Osteocyte (in vitro differentiated cells): ENCODE measurements at regions not wholly inside any gene's neighbourhood (a gene's known extent, or its start where the extent isn't known, plus 50 kb on each side); places are given as distances from the start of the nearest gene placed in this dataset.

Source experiments
- DNase-seq: peaks from one replicate; pipeline ENCODE4 v3.0.0; 2021; ENCODE audit warnings: mixed read lengths; ENCODE audit not compliant: unreplicated experiment; ENCODE audit errors: extremely low spot score
- H3K27ac Mint-ChIP-seq: one replicate; pipeline ENCODE4 v1.8.0; 2021; ENCODE audit warnings: mild to moderate bottlenecking, mixed read lengths; ENCODE audit not compliant: unreplicated experiment
- H3K27me3 Mint-ChIP-seq: one replicate; pipeline ENCODE4 v1.8.0; 2021; ENCODE audit warnings: mixed read lengths; ENCODE audit not compliant: unreplicated experiment
- H3K36me3 Mint-ChIP-seq: one replicate; pipeline ENCODE4 v1.8.0; 2021; ENCODE audit warnings: mixed read lengths; ENCODE audit not compliant: unreplicated experiment
- H3K4me1 Mint-ChIP-seq: one replicate; pipeline ENCODE4 v1.8.0; 2021; ENCODE audit warnings: mixed read lengths; ENCODE audit not compliant: unreplicated experiment
- H3K4me3 Mint-ChIP-seq: one replicate; pipeline ENCODE4 v1.8.0; 2021; ENCODE audit warnings: mild to moderate bottlenecking, moderate library complexity, mixed read lengths; ENCODE audit not compliant: unreplicated experiment
- H3K9me3 Mint-ChIP-seq: one replicate; pipeline ENCODE4 v1.8.0; 2021; ENCODE audit warnings: mixed read lengths; ENCODE audit not compliant: unreplicated experiment
- TF ChIP-seq, protein P1 (sequence below): fragments of 200-600 bp; sonication (generic); IDR thresholded peaks from 2 replicates; pipeline ENCODE4 v1.5.0; 2021; ENCODE audit warnings: antibody characterized with exemption, mild to moderate bottlenecking, moderate library complexity

DNA sequence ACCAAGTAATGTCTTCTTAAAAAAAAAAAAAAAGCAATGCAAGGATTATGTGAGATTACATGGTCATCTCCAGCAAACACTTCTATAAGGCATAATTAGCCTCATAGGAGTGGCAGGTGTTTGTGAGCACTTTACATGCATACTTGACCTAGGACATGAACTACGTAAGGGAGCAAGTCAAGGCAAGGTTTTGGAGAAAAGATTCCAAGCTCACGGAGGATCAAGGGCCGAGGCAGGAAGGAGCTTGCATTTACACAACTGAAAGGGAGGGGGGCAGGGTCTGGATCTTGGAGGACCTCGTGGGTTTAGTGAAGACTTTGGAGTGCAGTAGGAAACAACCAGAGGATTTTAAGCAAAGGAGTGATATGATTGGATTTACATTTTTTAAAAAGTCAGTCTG, 112.5 kb downstream of the CCER1 start:
- DNase-seq = no peak
- TF ChIP-seq, protein P1, sequence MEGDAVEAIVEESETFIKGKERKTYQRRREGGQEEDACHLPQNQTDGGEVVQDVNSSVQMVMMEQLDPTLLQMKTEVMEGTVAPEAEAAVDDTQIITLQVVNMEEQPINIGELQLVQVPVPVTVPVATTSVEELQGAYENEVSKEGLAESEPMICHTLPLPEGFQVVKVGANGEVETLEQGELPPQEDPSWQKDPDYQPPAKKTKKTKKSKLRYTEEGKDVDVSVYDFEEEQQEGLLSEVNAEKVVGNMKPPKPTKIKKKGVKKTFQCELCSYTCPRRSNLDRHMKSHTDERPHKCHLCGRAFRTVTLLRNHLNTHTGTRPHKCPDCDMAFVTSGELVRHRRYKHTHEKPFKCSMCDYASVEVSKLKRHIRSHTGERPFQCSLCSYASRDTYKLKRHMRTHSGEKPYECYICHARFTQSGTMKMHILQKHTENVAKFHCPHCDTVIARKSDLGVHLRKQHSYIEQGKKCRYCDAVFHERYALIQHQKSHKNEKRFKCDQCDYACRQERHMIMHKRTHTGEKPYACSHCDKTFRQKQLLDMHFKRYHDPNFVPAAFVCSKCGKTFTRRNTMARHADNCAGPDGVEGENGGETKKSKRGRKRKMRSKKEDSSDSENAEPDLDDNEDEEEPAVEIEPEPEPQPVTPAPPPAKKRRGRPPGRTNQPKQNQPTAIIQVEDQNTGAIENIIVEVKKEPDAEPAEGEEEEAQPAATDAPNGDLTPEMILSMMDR = no peak
- Mint-ChIP-seq H3K9me3 (peaks cover 3% of the 10 kb centered on the region), H3K36me3 (no peaks in the 10 kb centered on the region), H3K27me3 (no peaks in the 10 kb centered on the region), H3K4me1 (peaks cover 2% of the 10 kb centered on the region), H3K4me3 (no peak overlapping the region), H3K27ac (no peak overlapping the region)

DNA sequence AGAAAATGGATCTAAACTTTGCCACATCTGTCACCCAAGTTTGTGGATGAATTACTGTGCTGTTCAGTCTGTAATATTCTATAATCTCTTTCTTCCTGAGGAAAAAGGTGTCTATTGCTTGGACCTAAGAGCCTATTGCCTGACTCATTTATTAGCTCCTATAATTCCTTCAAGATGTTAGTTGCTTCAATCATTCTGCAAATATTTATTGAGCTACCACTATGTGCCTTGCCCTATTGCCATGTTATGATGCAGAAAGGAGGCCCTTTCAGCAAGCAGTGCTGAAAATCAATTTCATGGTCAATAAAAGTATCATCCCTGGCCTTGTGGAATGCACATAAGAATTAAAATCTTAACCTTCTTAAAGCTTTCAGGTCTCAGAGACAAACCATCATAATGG, 113.6 kb downstream of the CCER1 start:
- Mint-ChIP-seq H3K36me3 (no peaks in the 10 kb centered on the region), H3K9me3 (no peaks in the 10 kb centered on the region)

DNA sequence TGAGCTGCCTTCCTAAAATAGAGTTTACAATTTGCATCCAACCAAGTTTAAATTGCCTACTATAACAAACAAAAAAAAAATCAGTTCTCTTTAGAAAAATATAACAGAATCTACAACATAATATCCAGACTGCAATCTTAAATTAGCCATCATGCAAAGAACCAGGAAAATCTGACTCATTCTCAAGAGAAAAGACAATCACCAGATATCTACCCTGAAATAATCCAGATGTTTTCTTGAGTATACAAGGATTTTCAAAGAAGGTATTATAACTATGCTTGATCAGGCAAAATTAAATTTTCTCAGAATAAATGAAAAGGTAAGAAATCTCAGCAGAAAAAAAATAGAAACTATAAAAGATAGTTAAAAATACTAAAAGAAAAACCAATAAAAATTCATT, 115.6 kb downstream of the CCER1 start:
- H3K4me3 Mint-ChIP-seq = no peak overlapping the region
- peaks cover 2% of the 10 kb centered on the region for H3K4me1 Mint-ChIP-seq
- no peak for DNase-seq
- no peaks in the 10 kb centered on the region for H3K27me3 Mint-ChIP-seq
- no peak overlapping the region for H3K27ac Mint-ChIP-seq
- no peaks in the 10 kb centered on the region for H3K9me3 Mint-ChIP-seq
- TF ChIP-seq, protein P1 = no peak
- H3K36me3 Mint-ChIP-seq = no peaks in the 10 kb centered on the region

More for the DNA sequence above, 113.6 kb downstream of the CCER1 start:
- H3K27me3 Mint-ChIP-seq = no peaks in the 10 kb centered on the region
- peaks cover 2% of the 10 kb centered on the region for H3K4me1 Mint-ChIP-seq
- TF ChIP-seq, protein P1 = no peak
- H3K27ac Mint-ChIP-seq = no peak overlapping the region
- H3K4me3 Mint-ChIP-seq = no peak overlapping the region
- no peak for DNase-seq

GRCh38 chr12:90836689-90837088, 118.3 kb downstream of the CCER1 start:
- no peaks in the 10 kb centered on the region for H3K9me3 Mint-ChIP-seq
- H3K4me3 Mint-ChIP-seq = no peak overlapping the region
- TF ChIP-seq, protein P1 = no peak
- no peak for DNase-seq
- no peak overlapping the region for H3K27ac Mint-ChIP-seq
- H3K4me1 Mint-ChIP-seq = peaks cover 8% of the 10 kb centered on the region
- peaks cover 2% of the 10 kb centered on the region for H3K27me3 Mint-ChIP-seq
- no peaks in the 10 kb centered on the region for H3K36me3 Mint-ChIP-seq

DNA sequence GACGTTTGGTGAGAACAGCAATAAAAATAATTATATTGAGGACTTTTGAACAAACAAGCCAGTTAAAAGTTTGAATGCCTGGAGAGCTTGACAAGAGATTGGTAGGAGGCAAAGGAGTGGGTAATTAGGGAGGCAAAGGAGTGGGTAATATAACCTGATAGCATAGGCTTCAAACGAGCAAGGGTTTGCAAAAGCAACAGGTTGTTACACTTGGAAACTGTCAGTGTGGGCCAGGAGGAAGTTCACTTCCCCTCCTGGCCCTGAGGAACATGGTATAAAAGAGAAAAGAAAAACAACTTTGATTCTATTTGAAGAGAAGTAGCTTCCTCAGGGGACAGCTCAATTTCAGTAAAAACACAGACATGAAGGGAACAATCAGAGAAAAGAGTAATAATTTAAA, 121.7 kb downstream of the CCER1 start:
- Mint-ChIP-seq H3K27me3 (peaks cover 2% of the 10 kb centered on the region), H3K4me1 (peaks cover 8% of the 10 kb centered on the region), H3K27ac (no peak overlapping the region), H3K9me3 (no peaks in the 10 kb centered on the region), H3K36me3 (no peaks in the 10 kb centered on the region), H3K4me3 (no peak overlapping the region)
- TF ChIP-seq, protein P1 = no peak
- DNase-seq = no peak
